BLaER1 treated with 17β-estradiol and CSF1 and Interleukin-3, amounts not matched to agents 10 nM and 100 nM (cell line): ENCODE measurements at regions not wholly inside any gene's neighbourhood (a gene's known extent, or its start where the extent isn't known, plus 50 kb on each side); places are given as distances from the start of the nearest gene placed in this dataset.

Experiments used
- H3K27ac ChIP-seq, 11 experiments: shearing (Covaris generic); formaldehyde crosslinking; 2 replicates each; pipeline ENCODE4 v1.8.1; 2022
- H3K27me3 ChIP-seq, 11 experiments: shearing (Covaris generic); formaldehyde crosslinking; 2 replicates each; pipeline ENCODE4 v1.8.1; 2022
- H3K36me3 ChIP-seq, 11 experiments: shearing (Covaris generic); formaldehyde crosslinking; 2 replicates each; pipeline ENCODE4 v1.8.1; 2022
- H3K4me1 ChIP-seq, 10 experiments: shearing (Covaris generic); formaldehyde crosslinking; 2 replicates each; pipeline ENCODE4 v1.8.1; 2022
- H3K4me2 ChIP-seq, 11 experiments: shearing (Covaris generic); formaldehyde crosslinking; 2 replicates each; pipeline ENCODE4 v1.8.1; 2022
- H3K4me3 ChIP-seq, 10 experiments: shearing (Covaris generic); formaldehyde crosslinking; 2 replicates each; pipeline ENCODE4 v1.8.1; 2022
- H3K9ac ChIP-seq, 11 experiments: shearing (Covaris generic); formaldehyde crosslinking; 2 replicates each; pipeline ENCODE4 v1.8.1; 2022
- H3K9me3 ChIP-seq, 11 experiments: shearing (Covaris generic); formaldehyde crosslinking; replicated peaks in 1 of 11; 2 replicates each; pipeline ENCODE4 v1.8.1; 2022
- H4K20me1 ChIP-seq, 11 experiments: shearing (Covaris generic); formaldehyde crosslinking; 2 replicates each; pipeline ENCODE4 v1.8.1; 2022
- Cebpa-rat ChIP-seq, 11 experiments: shearing (Covaris generic); IDR thresholded peaks; 2 replicates each; pipeline ENCODE4 v1.8.1; 2022

DNA sequence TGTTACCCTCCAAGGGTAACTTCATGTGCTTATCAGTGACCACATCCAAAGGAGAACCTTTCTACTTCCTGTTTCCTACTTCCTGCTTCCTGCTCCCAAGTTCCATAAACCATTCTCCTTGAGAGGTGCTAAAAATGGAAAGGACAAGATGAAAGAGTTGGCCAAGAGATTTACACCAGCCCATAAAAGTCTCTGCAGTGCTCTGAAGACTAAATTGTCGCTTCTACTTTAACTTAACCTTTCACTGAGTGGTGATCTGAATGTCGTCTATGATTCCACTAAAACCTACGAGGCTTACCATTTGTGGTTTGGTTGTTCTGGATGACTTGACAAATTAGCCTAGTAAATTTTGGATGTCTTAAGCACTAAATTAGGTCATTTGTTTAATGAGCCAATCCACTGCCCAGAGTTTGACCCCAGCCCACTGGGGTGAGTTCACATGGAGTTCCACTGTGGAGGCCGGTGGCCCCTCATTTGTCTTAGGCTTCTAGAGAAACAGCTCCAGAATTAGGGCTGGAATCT is 333.1 kb downstream of the FOXL1 start:
- no peak overlapping the region for H3K9ac ChIP-seq
- no peak overlapping the region for H3K27ac ChIP-seq
- H3K27me3 ChIP-seq, result no peaks in the 10 kb centered on the region
- H3K9me3 ChIP-seq, result no peaks in the 10 kb centered on the region
- peaks cover 0 to 18% (median 14%) of the 10 kb centered on the region in 10 experiments; a peak in 15 of 20 replicates for H3K4me1 ChIP-seq
- no peaks in the 10 kb centered on the region for H4K20me1 ChIP-seq
- TF ChIP-seq Cebpa-rat (IDR thresholded peaks at IDR 0.05), result no peak
- H3K36me3 ChIP-seq, result no peaks in the 10 kb centered on the region
- peak overlapping the region in 8 of 11 experiments; percentile 15 to 41 (median 32); a peak in 13 of 22 replicates for H3K4me2 ChIP-seq
- no peak overlapping the region for H3K4me3 ChIP-seq

DNA sequence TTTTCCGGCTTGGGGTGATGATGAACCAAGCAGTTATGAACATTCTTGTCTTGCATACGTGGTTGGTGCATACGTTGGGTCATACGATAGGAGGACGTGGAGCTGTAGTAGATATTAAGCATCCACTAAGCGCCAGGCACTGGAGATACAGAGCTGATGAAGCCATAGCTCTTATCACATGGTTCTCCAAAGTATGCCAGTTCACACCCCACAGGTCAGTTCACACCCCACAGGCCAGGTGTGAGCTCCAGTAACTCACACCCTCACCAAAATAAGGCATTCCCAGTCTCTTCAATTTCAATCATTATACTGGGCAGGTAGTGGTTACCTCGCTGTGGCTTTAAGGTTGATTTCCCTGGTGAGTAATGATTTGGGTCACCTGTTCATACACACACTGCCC is 335.5 kb downstream of the FOXL1 start:
- Histone ChIP-seq H3K27ac (no peak overlapping the region), H3K9ac (no peak overlapping the region), H3K4me2 (no peak overlapping the region), H4K20me1 (no peaks in the 10 kb centered on the region), H3K4me1 (peaks cover 0 to 18% (median 14%) of the 10 kb centered on the region in 10 experiments; a peak in 15 of 20 replicates), H3K36me3 (no peaks in the 10 kb centered on the region), H3K4me3 (no peak overlapping the region), H3K9me3 (no peaks in the 10 kb centered on the region), H3K27me3 (no peaks in the 10 kb centered on the region)
- TF ChIP-seq Cebpa-rat (IDR thresholded peaks at IDR 0.05), result no peak

DNA sequence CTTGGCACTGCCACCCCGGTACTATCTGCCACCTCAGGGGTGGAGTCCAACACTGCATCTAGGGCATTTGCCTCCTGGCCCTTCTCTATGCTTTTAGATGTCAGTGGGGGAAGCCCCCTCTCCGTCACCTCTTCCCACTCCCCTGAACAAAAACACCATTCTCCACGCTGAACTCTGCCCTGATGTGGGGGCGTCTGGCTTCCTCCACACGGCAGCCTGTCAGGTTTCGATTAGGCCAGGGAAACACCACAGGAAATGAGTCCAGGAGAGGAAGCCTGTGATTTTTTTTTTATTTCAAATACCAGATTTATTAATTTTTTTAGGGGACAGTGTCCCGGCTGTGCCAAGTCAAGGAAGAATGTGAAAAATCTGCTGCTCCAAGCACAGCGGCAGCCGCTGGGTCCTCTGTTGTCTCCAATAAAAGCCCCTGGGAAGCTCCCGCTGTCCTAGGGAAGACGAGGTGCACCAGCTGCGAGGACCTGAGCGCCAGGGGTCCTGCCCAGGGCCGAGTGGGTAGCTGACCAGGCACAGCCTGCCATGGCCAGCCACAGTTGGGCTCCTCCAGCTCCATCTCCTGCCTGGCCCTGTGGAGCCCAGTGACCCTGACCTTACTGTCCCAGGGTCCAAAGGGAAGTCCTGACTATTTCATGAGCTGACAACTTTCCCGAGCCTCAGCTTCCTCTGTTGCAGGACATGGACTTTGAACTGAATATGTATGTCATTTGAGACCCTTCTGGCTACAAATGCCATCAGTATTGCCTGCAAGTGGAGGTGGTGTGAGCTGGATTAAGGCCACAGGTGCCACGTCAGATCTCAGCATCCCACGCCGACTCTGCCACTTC is 336.7 kb downstream of the FOXL1 start:
- Histone ChIP-seq H3K27me3 (no peaks in the 10 kb centered on the region), H3K27ac (no peak overlapping the region), H3K4me2 (peak overlapping the region in 4 of 11 experiments; percentile 3 to 53 (median 34); a peak in 5 of 22 replicates), H3K9ac (0 out of 22 replicates have a peak overlapping the region, but pooled peaks of 1 of the 11 experiments have one; percentile 18), H3K4me3 (no peak overlapping the region), H3K36me3 (no peaks in the 10 kb centered on the region), H3K4me1 (peaks cover 0 to 18% (median 8%) of the 10 kb centered on the region in 10 experiments; a peak in 15 of 20 replicates), H4K20me1 (no peaks in the 10 kb centered on the region), H3K9me3 (peaks cover 0 to 4% (median 0%) of the 10 kb centered on the region in 11 experiments; a peak in 4 of 22 replicates)
- no peak for TF ChIP-seq Cebpa-rat (IDR thresholded peaks at IDR 0.05)

DNA sequence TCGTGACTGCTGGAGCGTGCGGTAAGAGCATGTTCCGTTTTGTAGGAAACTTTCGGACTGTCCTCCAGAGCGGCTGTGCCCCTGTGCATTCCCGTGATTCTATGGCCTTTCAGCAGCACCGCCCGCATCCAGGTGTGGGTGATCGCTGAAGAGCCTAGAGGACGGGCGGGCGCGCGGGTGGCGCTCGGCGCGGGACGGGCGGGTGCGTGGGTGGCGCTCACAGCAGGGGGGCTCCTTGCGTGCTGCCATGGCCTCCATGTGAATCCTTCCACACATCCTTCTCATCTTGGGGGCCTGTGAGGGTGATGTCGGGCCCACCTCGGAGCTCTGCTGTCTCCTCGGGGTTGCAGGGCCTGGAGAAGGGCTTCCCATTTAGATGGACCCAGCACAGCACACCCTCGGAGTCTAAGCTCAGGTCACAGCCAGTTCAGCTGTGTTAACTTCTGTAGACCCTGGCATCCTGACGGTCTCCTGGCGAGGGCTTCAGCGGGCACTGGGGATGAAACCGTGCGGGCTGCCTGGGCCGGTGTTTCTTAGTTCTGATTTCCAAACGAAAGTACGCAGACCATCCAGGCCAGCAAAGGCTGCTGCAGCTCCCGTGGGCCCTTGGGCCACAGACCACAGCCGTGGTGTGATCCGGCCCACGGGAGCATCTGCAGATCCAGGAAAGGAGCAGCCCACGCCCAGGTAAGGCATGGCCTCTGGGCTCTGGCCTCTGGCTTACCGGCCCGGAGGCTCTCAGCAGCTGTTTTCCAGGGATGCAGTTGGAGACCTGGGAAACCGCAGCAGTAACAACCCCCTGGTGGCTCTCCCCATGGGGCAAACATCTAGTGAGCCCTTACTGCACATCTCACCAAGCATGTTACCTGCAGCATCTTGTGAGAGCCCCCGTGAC is 339.4 kb downstream of the FOXL1 start:
- no peaks in the 10 kb centered on the region for H3K27me3 ChIP-seq
- no peak overlapping the region for H3K4me3 ChIP-seq
- H3K27ac ChIP-seq, result no peak overlapping the region
- H3K9ac ChIP-seq, result no peak overlapping the region; a peak in 1 of 22 replicates
- TF ChIP-seq Cebpa-rat (IDR thresholded peaks at IDR 0.05), result no peak
- H3K4me2 ChIP-seq, result no peak overlapping the region
- H3K9me3 ChIP-seq, result peaks cover 9 to 24% (median 15%) of the 10 kb centered on the region in 11 experiments; a peak in 20 of 22 replicates
- H3K36me3 ChIP-seq, result no peaks in the 10 kb centered on the region
- peaks cover 0 to 11% (median 0%) of the 10 kb centered on the region in 10 experiments; a peak in 6 of 20 replicates for H3K4me1 ChIP-seq
- no peaks in the 10 kb centered on the region for H4K20me1 ChIP-seq

DNA sequence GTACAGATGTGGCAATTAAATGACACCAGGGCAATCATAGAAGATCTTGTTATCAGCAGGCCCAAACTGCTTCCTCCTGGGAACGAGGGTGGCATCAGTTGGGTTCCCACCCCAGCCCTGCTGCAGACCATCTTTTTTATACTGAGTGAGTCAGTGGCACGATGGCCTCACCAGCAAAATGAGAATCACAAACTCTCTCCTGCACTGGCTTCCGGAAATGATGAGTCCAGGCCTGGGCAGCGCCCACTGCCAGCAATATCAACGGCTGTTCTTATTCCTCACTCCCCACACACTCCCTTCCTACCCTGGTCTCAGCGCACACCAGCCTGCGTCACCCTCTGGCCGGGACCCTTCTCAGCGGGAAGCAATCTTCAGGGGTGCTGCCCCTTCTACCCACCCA is 340.3 kb downstream of the FOXL1 start:
- Histone ChIP-seq H3K9ac (no peak overlapping the region), H3K4me2 (no peak overlapping the region), H3K4me1 (peaks cover 0 to 11% (median 0%) of the 10 kb centered on the region in 10 experiments; a peak in 6 of 20 replicates), H3K36me3 (no peaks in the 10 kb centered on the region), H3K9me3 (peaks cover 9 to 24% (median 15%) of the 10 kb centered on the region in 11 experiments; a peak in 20 of 22 replicates), H3K27ac (no peak overlapping the region), H3K4me3 (no peak overlapping the region), H3K27me3 (no peaks in the 10 kb centered on the region), H4K20me1 (no peaks in the 10 kb centered on the region)
- no peak for TF ChIP-seq Cebpa-rat (IDR thresholded peaks at IDR 0.05)

DNA sequence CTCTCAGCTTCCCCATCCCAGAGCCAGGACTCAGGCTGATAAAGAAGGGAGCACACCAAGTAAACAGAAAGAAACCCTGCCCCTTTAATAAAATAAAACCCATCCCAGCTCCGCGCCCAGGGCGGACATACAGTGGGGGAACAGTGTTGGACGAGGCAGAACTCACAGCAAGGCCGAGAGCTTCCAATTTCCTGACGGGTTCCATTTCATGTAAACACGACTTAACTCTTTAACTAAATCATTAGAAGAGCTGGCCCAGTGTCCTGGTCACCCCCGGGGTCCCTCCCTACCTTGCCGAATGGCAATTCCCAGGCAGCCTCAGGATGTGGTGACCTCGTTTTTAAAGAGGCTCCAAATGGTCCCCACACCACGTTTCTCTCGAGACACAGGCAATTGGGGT is 340.7 kb downstream of the FOXL1 start:
- no peak overlapping the region for H3K27ac ChIP-seq
- peaks cover 9 to 24% (median 15%) of the 10 kb centered on the region in 11 experiments; a peak in 20 of 22 replicates for H3K9me3 ChIP-seq
- no peak for TF ChIP-seq Cebpa-rat (IDR thresholded peaks at IDR 0.05)
- no peaks in the 10 kb centered on the region for H4K20me1 ChIP-seq
- H3K9ac ChIP-seq, result no peak overlapping the region
- H3K4me3 ChIP-seq, result no peak overlapping the region
- H3K4me2 ChIP-seq, result no peak overlapping the region
- no peaks in the 10 kb centered on the region for H3K27me3 ChIP-seq
- H3K4me1 ChIP-seq, result peaks cover 0 to 11% (median 0%) of the 10 kb centered on the region in 10 experiments; a peak in 7 of 20 replicates
- no peaks in the 10 kb centered on the region for H3K36me3 ChIP-seq

DNA sequence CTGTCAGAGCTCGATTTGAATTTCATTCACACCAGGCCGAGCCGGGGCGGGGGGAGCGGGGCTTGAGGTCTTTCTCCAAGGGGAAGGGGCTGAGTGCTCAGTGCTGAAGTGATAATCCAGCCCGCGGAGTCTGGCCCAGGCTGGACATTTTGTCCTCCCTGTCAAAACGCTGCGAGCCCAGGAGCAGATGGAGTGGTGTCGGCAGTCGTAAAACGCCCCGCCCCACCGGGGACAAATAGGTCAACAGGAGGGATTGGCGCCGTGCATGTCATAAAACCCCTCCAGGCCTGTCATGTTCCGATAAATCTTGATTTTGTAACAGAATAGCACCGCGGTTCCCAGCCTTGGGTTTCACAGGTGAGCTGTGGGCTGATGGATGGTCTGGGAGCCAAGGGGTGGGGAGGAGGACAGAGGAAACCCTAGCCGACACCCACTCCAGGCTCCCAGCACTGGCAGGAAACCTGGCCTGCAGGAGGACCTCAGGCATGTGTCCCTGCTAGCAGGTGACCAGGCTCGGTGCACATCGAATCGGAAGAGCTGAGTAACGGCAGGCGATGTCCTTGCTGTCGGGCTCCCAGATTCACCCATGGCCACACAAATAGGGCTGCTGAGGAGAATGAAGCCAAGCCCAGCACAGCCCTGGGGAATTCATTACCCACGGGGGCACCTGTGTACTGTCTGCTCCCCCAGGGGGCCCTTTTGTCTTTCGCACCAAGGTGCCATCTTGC is 341.4 kb downstream of the FOXL1 start:
- Histone ChIP-seq H3K27ac (no peak overlapping the region), H3K36me3 (no peaks in the 10 kb centered on the region), H3K9me3 (peaks cover 9 to 24% (median 15%) of the 10 kb centered on the region in 11 experiments; a peak in 20 of 22 replicates), H3K9ac (no peak overlapping the region), H4K20me1 (no peaks in the 10 kb centered on the region), H3K27me3 (no peaks in the 10 kb centered on the region), H3K4me3 (no peak overlapping the region), H3K4me1 (peaks cover 0 to 8% (median 0%) of the 10 kb centered on the region in 10 experiments; a peak in 7 of 20 replicates), H3K4me2 (no peak overlapping the region)
- no peak for TF ChIP-seq Cebpa-rat (IDR thresholded peaks at IDR 0.05)

DNA sequence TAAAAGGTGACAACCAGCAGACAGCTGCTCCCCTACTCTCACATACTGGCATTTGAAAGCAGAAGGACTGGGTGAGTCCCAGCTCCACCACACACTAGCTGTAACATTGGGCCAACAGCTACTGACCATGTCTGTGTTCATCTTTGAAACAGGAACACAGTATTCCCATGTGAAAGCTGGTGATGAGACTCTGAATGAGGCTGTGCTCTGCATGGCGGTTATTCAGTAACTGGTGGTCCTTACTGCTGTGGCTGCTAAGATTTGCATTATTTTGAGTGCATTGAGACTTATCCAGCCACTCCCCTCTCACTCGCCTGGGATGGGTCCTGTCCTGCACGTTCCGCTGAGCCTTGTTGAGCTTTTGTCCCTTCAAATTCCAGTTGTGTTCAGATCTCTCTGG is 342.9 kb downstream of the FOXL1 start:
- H3K36me3 ChIP-seq, result no peaks in the 10 kb centered on the region
- H3K4me3 ChIP-seq, result no peak overlapping the region
- H3K27me3 ChIP-seq, result peaks cover 0 to 9% (median 0%) of the 10 kb centered on the region in 11 experiments; a peak in 7 of 22 replicates
- H3K9ac ChIP-seq, result no peak overlapping the region
- no peak for TF ChIP-seq Cebpa-rat (IDR thresholded peaks at IDR 0.05)
- no peak overlapping the region for H3K4me2 ChIP-seq
- no peak overlapping the region for H3K27ac ChIP-seq
- 0 out of 22 replicates have a peak, but pooled peaks cover 0 to 3% (median 0%) of the 10 kb centered on the region in 11 experiments for H4K20me1 ChIP-seq
- peaks cover 0 to 3% (median 0%) of the 10 kb centered on the region in 10 experiments; a peak in 1 of 20 replicates for H3K4me1 ChIP-seq
- peaks cover 9 to 24% (median 15%) of the 10 kb centered on the region in 11 experiments; a peak in 20 of 22 replicates for H3K9me3 ChIP-seq
